ENCODE measurements at regions not wholly inside any gene's neighbourhood (a gene's known extent, or its start where the extent isn't known, plus 50 kb on each side); places are given as distances from the start of the nearest gene placed in this dataset.

- no peak overlapping the region for H3K9ac ChIP-seq (ENCODE audit: low read length)
- no peak for FAIRE-seq
- Mint-ChIP-seq H3K9me3 (ENCODE audit: unreplicated experiment) (no peaks in the 10 kb centered on the region), H3K4me1 (ENCODE audit: low read depth, unreplicated experiment) (peaks cover 7% of the 10 kb centered on the region), H3K27me3 (ENCODE audit: low read depth, unreplicated experiment) (no peaks in the 10 kb centered on the region), H3K27ac (ENCODE audit: unreplicated experiment) (no peak overlapping the region), H3K36me3 (ENCODE audit: low read depth, unreplicated experiment) (no peaks in the 10 kb centered on the region), H3K4me3 (ENCODE audit: unreplicated experiment) (no peak overlapping the region)
- H3K9me3 ChIP-seq (ENCODE audit: insufficient read depth, low read depth, low read length): no peaks in the 10 kb centered on the region
- H2AFZ ChIP-seq (ENCODE audit: low read depth, low read length): no peak overlapping the region
- DNase-seq (ENCODE audit: low read depth): no peak
- no peak overlapping the region for H3K4me3 ChIP-seq (ENCODE audit: insufficient read depth, low read depth, low read length)
- no peaks in the 10 kb centered on the region for H3K4me1 ChIP-seq (ENCODE audit: insufficient read depth, low read length)
- no peak overlapping the region for H3K4me2 ChIP-seq (ENCODE audit: low read length)
- no peak for TF ChIP-seq CTCF (IDR thresholded peaks at IDR 0.05; ENCODE audit: insufficient read depth, low read depth, low read length)
- no peak for TF ChIP-seq EZH2 (IDR thresholded peaks at IDR 0.05; ENCODE audit: insufficient read depth, low read length)
- H4K20me1 ChIP-seq (ENCODE audit: insufficient read depth, low read length): no peaks in the 10 kb centered on the region
- H3K27me3 ChIP-seq (ENCODE audit: insufficient read depth, low read length): peaks cover 4% of the 10 kb centered on the region
- no peaks in the 10 kb centered on the region for H3K79me2 ChIP-seq (ENCODE audit: insufficient read depth, low read length)
- no peak overlapping the region for H3K27ac ChIP-seq (ENCODE audit: low read depth, low read length)
- H3K36me3 ChIP-seq (ENCODE audit: insufficient read depth, low read length): no peaks in the 10 kb centered on the region
Observed at GRCh38 chr2:146386096-146386495, 1458.7 kb upstream of the ACVR2A start.

- H3K4me1 Mint-ChIP-seq (ENCODE audit: low read depth, unreplicated experiment): peaks cover 7% of the 10 kb centered on the region
- H2AFZ ChIP-seq (ENCODE audit: low read depth, low read length): no peak overlapping the region
- TF ChIP-seq CTCF (IDR thresholded peaks at IDR 0.05; ENCODE audit: insufficient read depth, low read depth, low read length): no peak
- TF ChIP-seq EZH2 (IDR thresholded peaks at IDR 0.05; ENCODE audit: insufficient read depth, low read length): no peak
- H3K79me2 ChIP-seq (ENCODE audit: insufficient read depth, low read length): no peaks in the 10 kb centered on the region
- no peaks in the 10 kb centered on the region for H4K20me1 ChIP-seq (ENCODE audit: insufficient read depth, low read length)
- no peak overlapping the region for H3K4me3 Mint-ChIP-seq (ENCODE audit: unreplicated experiment)
- no peaks in the 10 kb centered on the region for H3K27me3 Mint-ChIP-seq (ENCODE audit: low read depth, unreplicated experiment)
- no peaks in the 10 kb centered on the region for H3K9me3 ChIP-seq (ENCODE audit: insufficient read depth, low read depth, low read length)
- H3K36me3 Mint-ChIP-seq (ENCODE audit: low read depth, unreplicated experiment): no peaks in the 10 kb centered on the region
- H3K4me1 ChIP-seq (ENCODE audit: insufficient read depth, low read length): no peaks in the 10 kb centered on the region
- no peak overlapping the region for H3K4me2 ChIP-seq (ENCODE audit: low read length)
- no peaks in the 10 kb centered on the region for H3K9me3 Mint-ChIP-seq (ENCODE audit: unreplicated experiment)
- no peak overlapping the region for H3K4me3 ChIP-seq (ENCODE audit: insufficient read depth, low read depth, low read length)
- peaks cover 2% of the 10 kb centered on the region for H3K27me3 ChIP-seq (ENCODE audit: insufficient read depth, low read length)
- H3K36me3 ChIP-seq (ENCODE audit: insufficient read depth, low read length): no peaks in the 10 kb centered on the region
- DNase-seq (ENCODE audit: low read depth): no peak
- FAIRE-seq: no peak
- no peak overlapping the region for H3K27ac Mint-ChIP-seq (ENCODE audit: unreplicated experiment)
- H3K9ac ChIP-seq (ENCODE audit: low read length): no peak overlapping the region
- no peak overlapping the region for H3K27ac ChIP-seq (ENCODE audit: low read depth, low read length)
Observed at GRCh38 chr2:146385031-146385430, 1459.8 kb upstream of the ACVR2A start.

GRCh38 chr2:146376511-146377064, 1468.2 kb upstream of the ACVR2A start:
- Histone ChIP-seq H3K9ac (ENCODE audit: low read length) (no peak overlapping the region), H3K27ac (ENCODE audit: low read depth, low read length) (no peak overlapping the region), H3K36me3 (ENCODE audit: insufficient read depth, low read length) (no peaks in the 10 kb centered on the region), H4K20me1 (ENCODE audit: insufficient read depth, low read length) (no peaks in the 10 kb centered on the region), H3K4me3 (ENCODE audit: insufficient read depth, low read depth, low read length) (no peak overlapping the region), H3K4me1 (ENCODE audit: insufficient read depth, low read length) (no peaks in the 10 kb centered on the region), H3K79me2 (ENCODE audit: insufficient read depth, low read length) (no peaks in the 10 kb centered on the region), H3K4me2 (ENCODE audit: low read length) (no peak overlapping the region), H2AFZ (ENCODE audit: low read depth, low read length) (no peak overlapping the region), H3K27me3 (ENCODE audit: insufficient read depth, low read length) (no peaks in the 10 kb centered on the region), H3K9me3 (ENCODE audit: insufficient read depth, low read depth, low read length) (no peaks in the 10 kb centered on the region)
- DNase-seq (ENCODE audit: low read depth) (no peak), FAIRE-seq (no peak)
- no peaks in the 10 kb centered on the region for H3K9me3 Mint-ChIP-seq (ENCODE audit: unreplicated experiment)
- H3K27ac Mint-ChIP-seq (ENCODE audit: unreplicated experiment): no peak overlapping the region
- peaks cover 4% of the 10 kb centered on the region for H3K4me1 Mint-ChIP-seq (ENCODE audit: low read depth, unreplicated experiment)
- no peak overlapping the region for H3K4me3 Mint-ChIP-seq (ENCODE audit: unreplicated experiment)
- no peaks in the 10 kb centered on the region for H3K36me3 Mint-ChIP-seq (ENCODE audit: low read depth, unreplicated experiment)
- no peaks in the 10 kb centered on the region for H3K27me3 Mint-ChIP-seq (ENCODE audit: low read depth, unreplicated experiment)
- TF ChIP-seq CTCF (IDR thresholded peaks at IDR 0.05; ENCODE audit: insufficient read depth, low read depth, low read length) (no peak), EZH2 (IDR thresholded peaks at IDR 0.05; ENCODE audit: insufficient read depth, low read length) (no peak)

Data from astrocyte (in vitro differentiated cells and primary cell).